Heart left ventricle (tissue), 16 donors: ENCODE measurements at regions not wholly inside any gene's neighbourhood (a gene's known extent, or its start where the extent isn't known, plus 50 kb on each side); places are given as distances from the start of the nearest gene placed in this dataset.

Source experiments
- ATAC-seq, 4 donors: fragments of 200-7000 bp; cut with Tn5 transposase; one replicate each; pipeline ENCODE4 v1.9.1; 2020 to 2022; ENCODE audit warnings: moderate library complexity in 4 of 4, mild to moderate bottlenecking in 3 of 4, moderate number of reproducible peaks in 1 of 4
- DNase-seq, 5 donors: peaks; one replicate each; pipeline ENCODE4 v3.0.0-alpha.2; 2020
- H3K27ac ChIP-seq, 12 donors: fragments of 200-600 bp; sonication (generic) in 4 of 12; one replicate each; pipeline versions ENCODE4 v1.5.0 to v1.8.0; 2016 to 2022; ENCODE audit warnings: mild to moderate bottlenecking in 2 of 12
- H3K27me3 ChIP-seq, 9 donors: fragments of 200-600 bp; sonication (generic) in 2 of 9; one replicate each; pipeline versions ENCODE4 v1.5.1 to v1.8.0; 2016 to 2022; ENCODE audit warnings: mild to moderate bottlenecking in 3 of 9
- H3K36me3 ChIP-seq, 9 donors: fragments of 200-600 bp; sonication (generic) in 2 of 9; one replicate each; pipeline versions ENCODE4 v1.5.0 to v1.8.0; 2018 to 2022; ENCODE audit warnings: mild to moderate bottlenecking in 2 of 9
- H3K4me1 ChIP-seq, 12 donors: fragments of 200-600 bp; sonication (generic) in 4 of 12; one replicate each; pipeline versions ENCODE4 v1.5.0 to v1.8.0; 2016 to 2022; ENCODE audit warnings: mild to moderate bottlenecking in 3 of 12
- H3K4me3 ChIP-seq, 12 donors: fragments of 200-600 bp; sonication (generic) in 4 of 12; one replicate each; pipeline versions ENCODE4 v1.5.0 to v1.8.0; 2017 to 2022; ENCODE audit warnings: mild to moderate bottlenecking in 9 of 12, moderate library complexity in 4 of 12
- H3K9me3 ChIP-seq, 12 donors: fragments of 200-600 bp; sonication (generic) in 4 of 12; one replicate each; pipeline versions ENCODE4 v1.5.0 to v1.8.0; 2016 to 2022; ENCODE audit warnings: mild to moderate bottlenecking in 1 of 12
- POLR2A ChIP-seq, 2 donors: fragments of 450-650 bp; IDR thresholded peaks; one replicate each; pipeline ENCODE4 v1.6.1; 2017; ENCODE audit warnings: antibody characterized with exemption in 2 of 2, mild to moderate bottlenecking in 2 of 2, moderate library complexity in 2 of 2
- WGBS, 4 donors: extraction: QIAGEN DNeasy Blood & Tissue Kit in 2 of 4; methylation state at CpG; one replicate each; pipeline versions ENCODE4 v1.1.5 to v1.1.7; 2013 to 2018; 5-methylcytosine and 5-hydroxymethylcytosine counted together
- intact Hi-C, 10 donors: fragments of 100-400 bp; cut with DNase I; formaldehyde crosslinking; loops; one replicate each; pipeline versions ENCODE4 v1.11.1 to v1.14.2; 2022
- TF ChIP-seq, protein P1 (sequence below), 12 donors: fragments of 200-600 bp; sonication (generic) in 4 of 12; IDR thresholded peaks; one replicate each; pipeline versions ENCODE4 v1.5.0 to v1.8.0; 2018 to 2022; ENCODE audit warnings: antibody characterized with exemption in 12 of 12, mild to moderate bottlenecking in 5 of 12
- donor health status: ischemic (EF 13 %, LVEDD 7.1; RV severe dilation, severe dysfunction).
- donor health status: healthy with polysubstance abuse.
- donor health status: DM: no; HTN: yes; CAD: no.
- donor health status: DM: no; HTN: no; CAD: no.
- donor health status: ischemic (EF 25% LVEDD 6.9; RV normal size, moderate dysfunction).
- donor health status: ischemic (EF 25% LVEDD 5.7; RV mildly dilated, moderate dysfunction).
- donor health status: healthy.
- donor health status: DM: yes; HTN: yes; CAD: no.
- donor health status: ischemic (EF 35%, LVEDD 5.7; RV mildly dilated, moderate dysfunction).
- donor health status: nonischemic (EF 11% LVEDD 7.7; RV severe dilation, severe dysfunction).
- donor health status: DM: yes; HTN: yes; CAD: no.
- donor health status: PGD.
- donor health status: ischemic (EF 29% LVEDD 5.4; RV normal size, mild dysfunction).
- donor health status: nonischemic (EF 23%, LVEDD 6.1; RV moderate dilation, normal function).

DNA sequence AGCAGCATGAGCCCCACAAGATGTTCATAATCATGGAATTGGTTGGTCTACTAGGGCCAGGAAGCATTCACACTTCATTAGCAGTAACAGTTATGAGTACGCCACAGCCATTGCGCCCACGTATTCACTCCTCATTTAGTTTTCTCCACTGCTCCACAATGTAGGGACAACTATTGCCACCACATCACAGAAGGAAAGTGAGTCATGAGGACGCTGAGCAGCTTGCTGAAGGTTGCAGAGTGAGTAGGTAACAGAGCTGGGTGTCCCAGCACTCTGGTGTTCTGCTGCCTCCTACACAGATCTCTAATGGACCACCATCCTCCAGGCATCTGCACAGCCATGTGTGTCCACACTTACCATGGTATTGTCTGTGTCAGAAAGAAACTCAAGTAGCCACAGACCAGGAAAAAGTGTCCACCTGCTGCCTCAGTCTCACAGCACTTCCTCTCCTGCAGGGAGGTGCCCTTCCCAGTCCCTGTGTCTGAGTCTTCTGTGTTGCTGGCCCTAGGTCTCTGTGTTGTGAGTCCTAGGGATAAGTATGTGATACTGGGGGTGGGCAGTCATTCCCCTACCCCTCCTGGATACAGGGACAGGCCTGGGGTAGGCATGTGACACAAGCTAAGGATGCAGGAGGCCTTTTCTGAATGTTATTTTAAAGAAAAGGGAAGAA lies 103.9 kb downstream of the TTLL2 start:
- H3K27me3 ChIP-seq, result no peaks in the 10 kb centered on the region
- H3K4me3 ChIP-seq, result no peak overlapping the region
- no peak overlapping the region for H3K27ac ChIP-seq
- 87 to 94% (median 90%) methylated on average over 4 of the region's 4 CpGs for WGBS, 4 donors
- intact Hi-C loops, result no loop called here
- ATAC-seq (no peak), DNase-seq (no peak)
- H3K4me1 ChIP-seq, result peaks cover 0 to 3% (median 0%) of the 10 kb centered on the region in 12 donors
- TF ChIP-seq POLR2A (IDR thresholded peaks at IDR 0.05), result no peak
- peaks cover 0 to 8% (median 0%) of the 10 kb centered on the region in 12 donors for H3K9me3 ChIP-seq
- H3K36me3 ChIP-seq, result no peaks in the 10 kb centered on the region

DNA sequence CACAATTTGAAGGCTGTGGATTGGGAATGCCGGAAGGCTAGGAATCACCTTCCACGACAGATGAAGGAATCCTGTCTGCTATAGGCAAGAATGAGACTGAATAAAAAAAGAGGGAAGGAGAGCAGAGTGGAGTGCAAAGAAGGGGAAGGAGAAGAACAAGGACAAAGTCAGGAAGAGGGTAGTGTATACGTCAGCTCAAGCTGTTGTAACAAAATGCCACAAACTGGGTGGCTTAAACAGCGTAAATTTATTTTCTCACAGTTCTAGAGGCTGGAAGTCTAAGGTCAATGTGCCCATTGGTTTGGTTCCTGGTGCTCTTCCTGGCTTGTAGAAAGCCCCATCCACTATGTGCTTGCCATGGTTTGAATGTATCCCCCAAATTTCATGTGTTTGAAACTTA lies 104.5 kb downstream of the TTLL2 start:
- no peak for ATAC-seq
- 80 to 94% (median 93%) methylated on average over 4 of the region's 4 CpGs for WGBS, 4 donors
- TF ChIP-seq POLR2A (IDR thresholded peaks at IDR 0.05), result no peak
- TF ChIP-seq, protein P1, sequence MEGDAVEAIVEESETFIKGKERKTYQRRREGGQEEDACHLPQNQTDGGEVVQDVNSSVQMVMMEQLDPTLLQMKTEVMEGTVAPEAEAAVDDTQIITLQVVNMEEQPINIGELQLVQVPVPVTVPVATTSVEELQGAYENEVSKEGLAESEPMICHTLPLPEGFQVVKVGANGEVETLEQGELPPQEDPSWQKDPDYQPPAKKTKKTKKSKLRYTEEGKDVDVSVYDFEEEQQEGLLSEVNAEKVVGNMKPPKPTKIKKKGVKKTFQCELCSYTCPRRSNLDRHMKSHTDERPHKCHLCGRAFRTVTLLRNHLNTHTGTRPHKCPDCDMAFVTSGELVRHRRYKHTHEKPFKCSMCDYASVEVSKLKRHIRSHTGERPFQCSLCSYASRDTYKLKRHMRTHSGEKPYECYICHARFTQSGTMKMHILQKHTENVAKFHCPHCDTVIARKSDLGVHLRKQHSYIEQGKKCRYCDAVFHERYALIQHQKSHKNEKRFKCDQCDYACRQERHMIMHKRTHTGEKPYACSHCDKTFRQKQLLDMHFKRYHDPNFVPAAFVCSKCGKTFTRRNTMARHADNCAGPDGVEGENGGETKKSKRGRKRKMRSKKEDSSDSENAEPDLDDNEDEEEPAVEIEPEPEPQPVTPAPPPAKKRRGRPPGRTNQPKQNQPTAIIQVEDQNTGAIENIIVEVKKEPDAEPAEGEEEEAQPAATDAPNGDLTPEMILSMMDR (IDR thresholded peaks at IDR 0.05), result no peak
- no peaks in the 10 kb centered on the region for H3K27me3 ChIP-seq
- H3K9me3 ChIP-seq, result peaks cover 0 to 8% (median 0%) of the 10 kb centered on the region in 12 donors
- no peak overlapping the region for H3K27ac ChIP-seq
- intact Hi-C loops, result no loop called here
- H3K36me3 ChIP-seq, result no peaks in the 10 kb centered on the region
- peaks cover 0 to 3% (median 0%) of the 10 kb centered on the region in 12 donors for H3K4me1 ChIP-seq
- DNase-seq, result no peak
- no peak overlapping the region for H3K4me3 ChIP-seq

DNA sequence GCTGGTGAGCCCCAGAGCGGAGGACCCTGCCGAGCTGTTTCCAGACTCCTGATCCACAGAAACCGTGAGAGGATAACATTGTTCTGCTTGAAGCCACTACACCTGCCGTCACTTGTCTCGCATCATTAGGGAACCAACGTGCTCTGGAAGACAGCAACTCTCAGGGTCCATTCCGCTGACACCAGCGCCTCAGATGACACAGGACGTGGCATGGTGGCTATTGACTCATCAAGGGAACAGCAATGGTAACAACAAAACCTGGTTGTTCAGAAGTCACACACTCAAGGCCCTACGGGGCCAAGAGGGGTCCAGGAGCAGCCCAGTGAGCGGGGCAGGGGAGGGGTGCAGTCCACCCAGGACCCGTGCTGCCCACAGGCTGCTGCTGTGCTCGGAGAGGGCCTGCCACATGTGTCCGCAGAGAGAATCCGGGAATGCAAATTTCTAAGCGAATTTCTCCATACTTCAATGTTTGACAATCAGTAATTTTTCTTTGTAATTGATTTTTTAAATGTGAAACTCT lies 110.4 kb downstream of the TTLL2 start:
- H3K4me3 ChIP-seq, result no peak overlapping the region

DNA sequence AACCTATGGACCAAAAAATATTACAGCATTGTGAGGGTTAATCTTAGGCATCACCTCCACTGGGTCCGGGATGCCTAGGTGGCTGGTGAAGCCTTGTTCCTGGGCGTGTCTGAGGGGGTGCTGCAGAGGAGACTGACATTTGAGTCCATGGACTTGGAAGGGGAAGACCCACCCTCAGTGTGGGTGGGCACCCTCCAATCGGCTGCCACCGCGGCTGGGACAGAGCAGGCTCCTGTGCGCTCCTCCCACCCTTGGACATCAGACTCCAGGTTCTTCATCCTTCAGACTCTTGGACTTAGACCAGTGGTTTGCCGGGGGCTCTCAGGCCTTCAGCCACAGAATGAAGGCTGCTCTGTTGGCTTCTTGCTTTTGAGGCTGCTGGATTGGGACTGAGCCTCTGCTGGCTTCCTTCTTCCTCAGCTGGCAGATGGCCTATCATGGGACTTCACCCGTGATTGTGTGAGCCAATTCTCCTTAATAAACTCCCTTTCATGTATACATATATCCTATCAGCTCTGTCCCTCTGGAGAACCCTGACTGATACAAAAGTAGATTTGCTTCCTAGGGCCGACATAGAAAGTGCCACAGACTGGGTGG lies 113.1 kb downstream of the TTLL2 start:
- intact Hi-C loops, result no loop called here
- no peak overlapping the region for H3K27ac ChIP-seq
- H3K9me3 ChIP-seq, result no peaks in the 10 kb centered on the region
- H3K4me1 ChIP-seq, result peaks cover 0 to 17% (median 0%) of the 10 kb centered on the region in 12 donors
- no peak for ATAC-seq
- no peaks in the 10 kb centered on the region for H3K36me3 ChIP-seq
- TF ChIP-seq POLR2A (IDR thresholded peaks at IDR 0.05), result no peak
- TF ChIP-seq, protein P1 (IDR thresholded peaks at IDR 0.05), result no peak
- DNase-seq, result no peak
- WGBS, 4 donors, result 71 to 77% (median 73%) methylated on average over 8 to 9 of the region's 9 CpGs
- H3K4me3 ChIP-seq, result no peak overlapping the region
- no peaks in the 10 kb centered on the region for H3K27me3 ChIP-seq

More for the DNA sequence above, 110.4 kb downstream of the TTLL2 start:
- TF ChIP-seq, protein P1 (IDR thresholded peaks at IDR 0.05), result no peak
- TF ChIP-seq POLR2A (IDR thresholded peaks at IDR 0.05), result no peak
- Histone ChIP-seq H3K27me3 (no peaks in the 10 kb centered on the region), H3K4me1 (peaks cover 0 to 2% (median 0%) of the 10 kb centered on the region in 12 donors), H3K9me3 (no peaks in the 10 kb centered on the region), H3K27ac (no peak overlapping the region), H3K36me3 (no peaks in the 10 kb centered on the region)
- no peak for DNase-seq
- intact Hi-C loops, result no loop called here
- ATAC-seq, result no peak
- 91 to 94% (median 92%) methylated on average over 16 of the region's 16 CpGs for WGBS, 4 donors
